ENCODE measurements at regions not wholly inside any gene's neighbourhood (a gene's known extent, or its start where the extent isn't known, plus 50 kb on each side); places are given as distances from the start of the nearest gene placed in this dataset.

DNA sequence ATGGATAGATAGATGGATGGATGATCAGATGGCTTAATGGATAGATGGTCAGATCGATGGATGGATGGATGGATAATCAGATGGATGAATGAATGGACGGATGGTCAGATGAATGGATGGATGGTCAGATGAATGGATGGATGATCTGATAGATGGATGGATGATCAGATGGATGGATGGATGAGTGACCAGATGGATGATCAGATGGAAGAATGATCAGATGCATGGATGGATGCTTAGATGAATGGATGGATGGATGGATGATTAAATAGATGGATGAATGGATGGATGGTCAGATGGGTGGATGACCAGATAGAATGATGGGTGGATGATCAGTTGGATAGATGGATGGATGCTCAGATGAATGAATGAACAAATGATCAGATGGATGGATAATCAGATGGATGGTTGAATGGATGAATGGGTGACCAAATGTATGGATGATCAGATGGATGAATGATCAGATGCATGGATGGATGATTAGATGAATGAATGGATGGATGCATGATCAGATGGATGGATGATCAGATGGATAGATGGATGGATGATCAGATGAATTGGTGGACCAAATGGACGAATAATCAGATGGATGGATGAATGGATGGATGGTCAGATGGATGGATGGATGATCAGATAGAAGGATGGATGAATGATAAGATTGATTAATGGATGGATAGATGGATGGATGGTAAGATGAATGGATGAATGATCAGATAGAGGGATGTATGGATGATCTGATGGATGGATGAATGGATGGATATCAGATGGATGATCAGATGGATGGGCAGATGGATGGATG, 205.1 kb downstream of the TEX29 start:
- H3K4me1 ChIP-seq (ENCODE audit: control insufficient read depth in 3 of 3, insufficient read depth in 2 of 3, low read depth in 1 of 3, low read length in 2 of 3): no peaks in the 10 kb centered on the region

DNA sequence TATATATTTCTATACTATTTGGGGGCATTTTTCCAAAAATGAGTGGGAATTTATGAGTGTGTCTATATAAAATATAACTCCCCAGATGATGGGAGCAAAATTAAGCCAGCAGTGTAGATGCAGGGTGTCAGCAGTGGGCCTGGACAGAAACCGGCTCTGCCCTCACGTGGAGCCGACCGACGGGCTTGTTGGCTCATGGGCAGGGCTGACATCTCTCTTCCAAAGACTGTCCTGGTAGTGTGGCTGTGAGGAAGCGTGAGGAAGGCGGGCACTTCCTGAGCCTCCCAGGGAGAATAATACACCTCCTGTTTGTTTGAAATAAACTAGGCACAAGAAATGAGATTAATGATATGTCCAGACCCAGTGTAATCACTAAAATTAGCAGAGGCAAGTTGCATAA, 206.5 kb downstream of the TEX29 start:
- no peaks in the 10 kb centered on the region for H3K36me3 ChIP-seq (ENCODE audit: control insufficient read depth in 3 of 3, insufficient read depth in 2 of 3, low read depth in 1 of 3, low read length in 3 of 3)
- H3K9me3 ChIP-seq (ENCODE audit: control insufficient read depth in 2 of 2, insufficient read depth in 1 of 2, low read depth in 1 of 2, low read length in 1 of 2): peaks cover 0 to 3% of the 10 kb centered on the region in 2 donors
- H3K27me3 ChIP-seq (ENCODE audit: control insufficient read depth in 3 of 3, insufficient read depth in 3 of 3, low read length in 3 of 3): peaks cover 0 to 5% (median under 1%) of the 10 kb centered on the region in 3 donors
- no peak overlapping the region for H3K4me3 ChIP-seq (ENCODE audit: low read depth in 1 of 3, low read length in 3 of 3)
- FAIRE-seq (no peak), DNase-seq (no peak)
- H3K4me1 ChIP-seq (ENCODE audit: control insufficient read depth in 3 of 3, insufficient read depth in 2 of 3, low read depth in 1 of 3, low read length in 2 of 3): no peaks in the 10 kb centered on the region
- 51 to 63% (median 55%) methylated on average over 7 of the region's 7 CpGs for WGBS, 3 donors
- H3K27ac ChIP-seq (ENCODE audit: low read depth in 1 of 3, low read length in 2 of 3): no peak overlapping the region

More for the DNA sequence above, 205.1 kb downstream of the TEX29 start:
- Histone ChIP-seq H3K27me3 (ENCODE audit: control insufficient read depth in 3 of 3, insufficient read depth in 3 of 3, low read length in 3 of 3) (peaks cover 0 to 5% (median 0%) of the 10 kb centered on the region in 3 donors), H3K4me3 (ENCODE audit: low read depth in 1 of 3, low read length in 3 of 3) (no peak overlapping the region), H3K9me3 (ENCODE audit: control insufficient read depth in 2 of 2, insufficient read depth in 1 of 2, low read depth in 1 of 2, low read length in 1 of 2) (peaks cover 0 to 3% of the 10 kb centered on the region in 2 donors), H3K36me3 (ENCODE audit: control insufficient read depth in 3 of 3, insufficient read depth in 2 of 3, low read depth in 1 of 3, low read length in 3 of 3) (no peaks in the 10 kb centered on the region), H3K27ac (ENCODE audit: low read depth in 1 of 3, low read length in 2 of 3) (no peak overlapping the region)
- 65 to 70% (median 69%) methylated on average over 3 of the region's 3 CpGs for WGBS, 3 donors
- no peak for FAIRE-seq
- DNase-seq: no peak

- no peak for FAIRE-seq
- H3K4me3 ChIP-seq (ENCODE audit: low read depth in 1 of 3, low read length in 3 of 3): no peak overlapping the region
- no peaks in the 10 kb centered on the region for H3K4me1 ChIP-seq (ENCODE audit: control insufficient read depth in 3 of 3, insufficient read depth in 2 of 3, low read depth in 1 of 3, low read length in 2 of 3)
- H3K27ac ChIP-seq (ENCODE audit: low read depth in 1 of 3, low read length in 2 of 3): no peak overlapping the region
- peaks cover 0 to 5% (median 2%) of the 10 kb centered on the region in 3 donors for H3K27me3 ChIP-seq (ENCODE audit: control insufficient read depth in 3 of 3, insufficient read depth in 3 of 3, low read length in 3 of 3)
- peaks cover 0 to 3% of the 10 kb centered on the region in 2 donors for H3K9me3 ChIP-seq (ENCODE audit: control insufficient read depth in 2 of 2, insufficient read depth in 1 of 2, low read depth in 1 of 2, low read length in 1 of 2)
- no peaks in the 10 kb centered on the region for H3K36me3 ChIP-seq (ENCODE audit: control insufficient read depth in 3 of 3, insufficient read depth in 2 of 3, low read depth in 1 of 3, low read length in 3 of 3)
- no peak for DNase-seq
- WGBS, 3 donors: 69 to 75% (median 70%) methylated on average over 14 of the region's 14 CpGs
Observed at GRCh38 chr13:111527614-111528229, 207.3 kb downstream of the TEX29 start.

DNA sequence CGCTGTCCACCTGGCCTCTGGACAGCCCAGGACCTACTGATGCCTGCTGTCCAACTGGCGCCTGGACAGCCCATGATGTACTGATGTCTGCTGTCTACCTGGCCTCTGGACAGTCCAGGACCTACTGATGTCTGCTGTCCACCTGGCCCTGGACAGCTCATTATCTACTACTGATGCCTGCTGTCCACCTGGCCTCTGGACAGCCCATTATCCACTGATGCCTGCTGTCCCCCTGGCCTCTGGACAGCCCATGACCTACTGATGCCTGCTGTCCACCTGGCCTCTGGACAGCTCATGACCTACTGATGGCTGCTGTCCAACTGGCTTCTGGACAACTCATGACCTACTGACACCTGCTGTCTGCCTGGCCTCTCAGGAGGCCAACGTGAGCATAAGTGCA, 208.1 kb downstream of the TEX29 start:
- FAIRE-seq: no peak
- DNase-seq: no peak

GRCh38 chr13:111530137-111530870, 209.9 kb downstream of the TEX29 start:
- no peak for FAIRE-seq

More for the DNA sequence above, 208.1 kb downstream of the TEX29 start:
- H3K27ac ChIP-seq (ENCODE audit: low read depth in 1 of 3, low read length in 2 of 3): no peak overlapping the region
- 89 to 95% (median 91%) methylated on average over 3 of the region's 3 CpGs for WGBS, 3 donors
- no peak overlapping the region for H3K4me3 ChIP-seq (ENCODE audit: low read depth in 1 of 3, low read length in 3 of 3)
- H3K4me1 ChIP-seq (ENCODE audit: control insufficient read depth in 3 of 3, insufficient read depth in 2 of 3, low read depth in 1 of 3, low read length in 2 of 3): no peaks in the 10 kb centered on the region
- peaks cover 0 to 3% of the 10 kb centered on the region in 2 donors for H3K9me3 ChIP-seq (ENCODE audit: control insufficient read depth in 2 of 2, insufficient read depth in 1 of 2, low read depth in 1 of 2, low read length in 1 of 2)
- H3K36me3 ChIP-seq (ENCODE audit: control insufficient read depth in 3 of 3, insufficient read depth in 2 of 3, low read depth in 1 of 3, low read length in 3 of 3): no peaks in the 10 kb centered on the region
- peaks cover 0 to 13% (median 7%) of the 10 kb centered on the region in 3 donors for H3K27me3 ChIP-seq (ENCODE audit: control insufficient read depth in 3 of 3, insufficient read depth in 3 of 3, low read length in 3 of 3)

DNA sequence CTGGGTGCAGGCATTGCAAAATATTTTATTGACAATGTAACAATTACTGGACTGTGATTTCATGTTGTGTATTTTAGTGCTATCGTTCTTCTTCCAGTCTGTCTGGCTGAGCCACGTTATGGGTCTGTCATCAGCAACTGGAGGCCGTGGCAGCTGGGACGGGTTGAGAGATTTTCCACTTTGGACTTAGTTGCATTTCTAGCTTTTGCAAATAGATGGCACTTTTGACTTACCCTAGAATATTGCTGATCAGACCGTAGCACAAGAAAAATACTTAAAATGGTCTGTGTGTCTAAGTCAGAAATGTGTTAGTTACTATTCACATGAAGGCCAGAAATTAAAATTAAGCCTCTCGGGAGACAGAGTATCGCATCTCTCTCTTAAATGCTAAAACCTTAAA, 211.1 kb downstream of the TEX29 start:
- WGBS, 3 donors: 15 to 30% (median 26%) methylated on average over 7 of the region's 7 CpGs
- H3K27ac ChIP-seq (ENCODE audit: low read depth in 1 of 3, low read length in 2 of 3): no peak overlapping the region
- FAIRE-seq (no peak), DNase-seq (peak; percentile 9 to 11)
- H3K27me3 ChIP-seq (ENCODE audit: control insufficient read depth in 3 of 3, insufficient read depth in 3 of 3, low read length in 3 of 3): peaks cover 0 to 33% (median 8%) of the 10 kb centered on the region in 3 donors
- H3K9me3 ChIP-seq (ENCODE audit: control insufficient read depth in 2 of 2, insufficient read depth in 1 of 2, low read depth in 1 of 2, low read length in 1 of 2): peaks cover 0 to 3% of the 10 kb centered on the region in 2 donors
- H3K4me1 ChIP-seq (ENCODE audit: control insufficient read depth in 3 of 3, insufficient read depth in 2 of 3, low read depth in 1 of 3, low read length in 2 of 3): no peaks in the 10 kb centered on the region
- H3K36me3 ChIP-seq (ENCODE audit: control insufficient read depth in 3 of 3, insufficient read depth in 2 of 3, low read depth in 1 of 3, low read length in 3 of 3): no peaks in the 10 kb centered on the region
- H3K4me3 ChIP-seq (ENCODE audit: low read depth in 1 of 3, low read length in 3 of 3): no peak overlapping the region

More at GRCh38 chr13:111530137-111530870, 209.9 kb downstream of the TEX29 start:
- H3K4me3 ChIP-seq (ENCODE audit: low read depth in 1 of 3, low read length in 3 of 3): no peak overlapping the region
- H3K9me3 ChIP-seq (ENCODE audit: control insufficient read depth in 2 of 2, insufficient read depth in 1 of 2, low read depth in 1 of 2, low read length in 1 of 2): peaks cover 0 to 3% of the 10 kb centered on the region in 2 donors
- H3K27ac ChIP-seq (ENCODE audit: low read depth in 1 of 3, low read length in 2 of 3): no peak overlapping the region
- DNase-seq: no peak
- no peaks in the 10 kb centered on the region for H3K36me3 ChIP-seq (ENCODE audit: control insufficient read depth in 3 of 3, insufficient read depth in 2 of 3, low read depth in 1 of 3, low read length in 3 of 3)
- WGBS, 3 donors: 80 to 86% (median 82%) methylated on average over 17 of the region's 17 CpGs
- no peaks in the 10 kb centered on the region for H3K4me1 ChIP-seq (ENCODE audit: control insufficient read depth in 3 of 3, insufficient read depth in 2 of 3, low read depth in 1 of 3, low read length in 2 of 3)
- peaks cover 0 to 25% (median 7%) of the 10 kb centered on the region in 3 donors for H3K27me3 ChIP-seq (ENCODE audit: control insufficient read depth in 3 of 3, insufficient read depth in 3 of 3, low read length in 3 of 3)

GRCh38 chr13:111532111-111532510, 211.7 kb downstream of the TEX29 start:
- H3K9me3 ChIP-seq (ENCODE audit: control insufficient read depth in 2 of 2, insufficient read depth in 1 of 2, low read depth in 1 of 2, low read length in 1 of 2): peaks cover 0 to 3% of the 10 kb centered on the region in 2 donors
- WGBS, 3 donors: 44 to 63% (median 45%) methylated on average over 9 of the region's 9 CpGs
- no peak overlapping the region for H3K27ac ChIP-seq (ENCODE audit: low read depth in 1 of 3, low read length in 2 of 3)
- H3K27me3 ChIP-seq (ENCODE audit: control insufficient read depth in 3 of 3, insufficient read depth in 3 of 3, low read length in 3 of 3): peaks cover 0 to 35% (median 11%) of the 10 kb centered on the region in 3 donors
- H3K4me3 ChIP-seq (ENCODE audit: low read depth in 1 of 3, low read length in 3 of 3): no peak overlapping the region
- H3K36me3 ChIP-seq (ENCODE audit: control insufficient read depth in 3 of 3, insufficient read depth in 2 of 3, low read depth in 1 of 3, low read length in 3 of 3): no peaks in the 10 kb centered on the region
- no peaks in the 10 kb centered on the region for H3K4me1 ChIP-seq (ENCODE audit: control insufficient read depth in 3 of 3, insufficient read depth in 2 of 3, low read depth in 1 of 3, low read length in 2 of 3)
- DNase-seq: no peak
- FAIRE-seq: no peak

Measured in small intestine (tissue), 7 donors.